K562 (cell line): ENCODE measurements at regions not wholly inside any gene's neighbourhood (a gene's known extent, or its start where the extent isn't known, plus 50 kb on each side); places are given as distances from the start of the nearest gene placed in this dataset.

Experiments used
- ATAC-seq: fragments of 200-7000 bp; cut with Tn5 transposase; 3 replicates; pipeline ENCODE4 v1.9.1; 2020; ENCODE audit warnings: moderate library complexity
- BruUV-seq: library from RNA; stranded (reverse); fragments of 400-500 nt; replicated peaks from 2 replicates; lab custom pipeline; 2021; lab: Mats Ljungman, UMichigan
- CTCF ChIA-PET: fragments of 300-600 bp; formaldehyde crosslinking; extraction: SDS; loops from one replicate; lab custom pipeline; 2021; ENCODE audit warnings: low intra/inter-chr PET ratio; lab: Yijun Ruan, JAX
- POLR2A ChIA-PET: fragments of 300-600, 350-650 bp; sonication (Branson Sonifier 250); formaldehyde crosslinking; extraction: SDS; loops from one replicate; lab custom pipeline; 2021; ENCODE audit warnings: antibody characterized with exemption, inconsistent platforms; lab: Yijun Ruan, JAX
- DNase-seq, 4 experiments: peaks; one replicate each; pipeline versions ENCODE4 v3.0.0 to v3.0.0-alpha.2; 2011 to 2018; ENCODE audit warnings: low spot score in 3 of 4, mixed read lengths in 3 of 4; ENCODE audit errors: extremely low read depth in 1 of 4
- FAIRE-seq: peaks from 2 replicates; lab custom pipeline; 2011; peaks lifted over from hg19 to GRCh38; lab: Jason Lieb, UNC
- H2AFZ ChIP-seq: 2 replicates; pipeline ENCODE4 v1.6.0; 2011; ENCODE audit warnings: low read depth, low read length, control low read depth, inconsistent platforms
- H3K27ac ChIP-seq: fragments of 200-600 bp; 3 replicates; pipeline ENCODE4 v1.8.0; 2011; ENCODE audit warnings: low read depth, mild to moderate bottlenecking, control low read depth, inconsistent platforms, low read length, moderate library complexity, mixed read lengths; ENCODE audit errors: extremely low read depth
- H3K27me3 ChIP-seq, 2 experiments: fragments of 300-600 bp in 1 of 2; 2 replicates in 1 of 2; 3 replicates in 1 of 2; pipeline versions ENCODE4 v1.6.0 to v1.8.0; 2011; ENCODE audit warnings: inconsistent platforms in 2 of 2, low read length in 2 of 2, mild to moderate bottlenecking in 1 of 2, mixed read lengths in 1 of 2, moderate library complexity in 1 of 2; ENCODE audit not compliant: control insufficient read depth in 2 of 2, insufficient read depth in 2 of 2
- H3K36me3 ChIP-seq: fragments of 300-600 bp; 3 replicates; pipeline ENCODE4 v1.8.0; 2011; ENCODE audit warnings: mild to moderate bottlenecking, low read length, inconsistent platforms; ENCODE audit not compliant: control insufficient read depth, insufficient read depth
- H3K4me1 ChIP-seq, 2 experiments: fragments of 200-600 bp in 1 of 2; replicated peaks in 1 of 2; 2 replicates in 1 of 2; 3 replicates in 1 of 2; pipeline versions ENCODE4 v1.5.1 to v1.8.0; 2011; ENCODE audit warnings: inconsistent platforms in 2 of 2, low read length in 2 of 2, mild to moderate bottlenecking in 1 of 2, mixed read lengths in 1 of 2, moderate library complexity in 1 of 2; ENCODE audit not compliant: control insufficient read depth in 2 of 2, insufficient read depth in 2 of 2
- H3K4me2 ChIP-seq: 2 replicates; pipeline ENCODE4 v1.6.1; 2011; ENCODE audit warnings: low read length, control low read depth, inconsistent platforms, mixed read lengths; ENCODE audit not compliant: insufficient read depth
- H3K4me3 ChIP-seq: fragments of 200-600 bp; sonication (generic), shearing (Covaris generic); 2 replicates; pipeline ENCODE4 v1.5.1; 2016; ENCODE audit warnings: control low read depth, inconsistent platforms
- H3K79me2 ChIP-seq: fragments of 200-600 bp; 3 replicates; pipeline ENCODE4 v1.8.0; 2011; ENCODE audit warnings: low read length, inconsistent platforms; ENCODE audit not compliant: control insufficient read depth, insufficient read depth
- H3K9ac ChIP-seq, 2 experiments: 2 replicates each; pipeline versions ENCODE4 v1.6.0 to v1.6.1; 2011; ENCODE audit warnings: low read depth in 2 of 2, low read length in 2 of 2, control low read depth in 1 of 2, inconsistent platforms in 1 of 2, mild to moderate bottlenecking in 1 of 2, mixed read lengths in 1 of 2; ENCODE audit not compliant: insufficient read depth in 1 of 2
- H3K9me1 ChIP-seq: one replicate; pipeline ENCODE4 v1.6.0; 2011; ENCODE audit warnings: inconsistent platforms, mild to moderate bottlenecking, low read length, moderate library complexity; ENCODE audit not compliant: control insufficient read depth, insufficient read depth
- H3K9me3 ChIP-seq: replicated peaks from 2 replicates; pipeline ENCODE4 v1.5.1; 2011; ENCODE audit warnings: low read depth, low read length, inconsistent platforms; ENCODE audit not compliant: control insufficient read depth, insufficient read depth
- H4K20me1 ChIP-seq: replicated peaks from 2 replicates; pipeline ENCODE4 v1.6.1; 2011; ENCODE audit warnings: low read length, inconsistent platforms, mixed read lengths; ENCODE audit not compliant: control insufficient read depth, insufficient read depth
- LCOR ChIP-seq: sonication (generic); formaldehyde crosslinking; IDR thresholded peaks from 2 replicates; pipeline ENCODE4 v1.8.0; 2022; ENCODE audit warnings: mild to moderate bottlenecking, missing genetic modification reagents
- RAD21 ChIP-seq, 2 experiments: fragments of 250-450 bp in 1 of 2; fragments of 450-650 bp in 1 of 2; sonication (Bioruptor Pico) in 1 of 2; formaldehyde crosslinking in 1 of 2; IDR thresholded peaks in 1 of 2; conservative IDR thresholded peaks in 1 of 2; 2 replicates each; pipeline versions ENCODE4 v1.4.0 to v1.8.0; 2020 to 2022; ENCODE audit warnings: mild to moderate bottlenecking in 2 of 2, moderate library complexity in 1 of 2
- SMC3 ChIP-seq: conservative IDR thresholded peaks from 2 replicates; pipeline ENCODE4 v1.6.1; 2011; ENCODE audit warnings: low read depth, low read length, improper control_type of control experiment; ENCODE audit not compliant: insufficient read depth
- TCF3 ChIP-seq: sonication (generic); formaldehyde crosslinking; IDR thresholded peaks from 2 replicates; pipeline ENCODE4 v1.4.0; 2020; ENCODE audit warnings: mild to moderate bottlenecking, missing genetic modification reagents
- WGBS: fragments of 100-300 bp; shearing (Covaris generic); methylation state at CpG from one replicate; pipeline ENCODE4 v1.1.6; 2016; ENCODE audit warnings: low coverage, mixed read lengths; ENCODE audit not compliant: insufficient coverage; ENCODE audit errors: missing lambda C conversion rate; 5-methylcytosine and 5-hydroxymethylcytosine counted together
- in situ Hi-C: fragments of 300-500 bp; cut with MboI; formaldehyde crosslinking; loops from 4 replicates; pipeline ENCODE4 v1.15.0; 2018; ENCODE audit warnings: inconsistent platforms, mixed read lengths
- intact Hi-C: fragments of 100-400 bp; cut with micrococcal nuclease; formaldehyde crosslinking; loops from 2 replicates; pipeline ENCODE4 v1.14.2; 2022
- TF ChIP-seq, protein P1 (sequence below): fragments of 250-450 bp; sonication (Bioruptor Pico); IDR thresholded peaks from 2 replicates; pipeline ENCODE4 v1.9.0; 2021; ENCODE audit warnings: mild to moderate bottlenecking
- TF ChIP-seq, protein P2 (sequence below): fragments of 450-650 bp; formaldehyde crosslinking; IDR thresholded peaks from 2 replicates; pipeline ENCODE4 v1.4.0; 2020; ENCODE audit warnings: mild to moderate bottlenecking, moderate library complexity
- TF ChIP-seq, protein P3 (sequence below), 2 experiments: fragments of 450-650 bp; formaldehyde crosslinking in 1 of 2; IDR thresholded peaks; 2 replicates each; pipeline versions ENCODE4 v1.4.0 to v1.6.1; 2014 to 2020; ENCODE audit warnings: mild to moderate bottlenecking in 2 of 2, borderline replicate concordance in 1 of 2, low read depth in 1 of 2
- TF ChIP-seq, protein P4 (sequence below), 3 experiments: IDR thresholded peaks in 2 of 3; conservative IDR thresholded peaks in 1 of 3; 2 replicates each; pipeline ENCODE4 v1.5.1; 2011 to 2012; ENCODE audit warnings: low read length in 3 of 3, mild to moderate bottlenecking in 3 of 3, control low read depth in 2 of 3, improper control_type of control experiment in 1 of 3, inconsistent platforms in 1 of 3, low read depth in 1 of 3, mixed read lengths in 1 of 3, moderate library complexity in 1 of 3; ENCODE audit not compliant: insufficient read depth in 2 of 3

DNA sequence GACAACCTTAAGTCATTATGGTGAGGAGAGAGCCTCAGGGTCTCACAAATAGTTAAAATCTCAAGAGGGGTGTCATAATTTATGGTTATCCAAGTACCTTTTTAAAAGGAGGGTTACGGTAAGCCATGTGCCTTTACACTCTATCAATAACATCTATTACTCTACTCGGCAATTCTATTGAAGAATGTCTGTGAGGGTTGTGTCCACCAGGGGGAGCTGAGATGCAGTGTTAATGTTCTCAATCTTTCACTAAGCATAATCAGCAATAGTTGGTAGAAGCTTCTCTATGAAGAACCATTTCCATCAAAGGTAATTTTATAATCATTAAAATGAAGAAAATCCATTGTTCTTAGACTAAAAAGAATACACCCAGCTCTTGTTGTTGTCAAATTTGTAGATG lies 457.4 kb downstream of the CENPC start:
- in situ Hi-C loops (no loop called here), intact Hi-C loops (loop anchor here (1.0 to 5.0 kb wide), 3 partner anchors 199 to 304 kb away; no protein-coding TSS in a partner anchor)
- H3K36me3 ChIP-seq: no peaks in the 10 kb centered on the region
- BruUV-seq: no TSS peak
- H3K4me3 ChIP-seq: no peak overlapping the region
- CTCF ChIA-PET: interaction anchor here (1.4 kb wide), 1 partner anchor 239 kb away, joined by 4 read pairs; no protein-coding TSS in a partner anchor
- ATAC-seq (peak; percentile 50; the same call in 2 of the 3 replicates), DNase-seq (peak; percentile 11 to 57 (median 36)), FAIRE-seq (peak; percentile 52)
- POLR2A ChIA-PET: interaction anchor here (1.0 kb wide), 1 partner anchor 11 kb away, joined by 3 read pairs; no protein-coding TSS in a partner anchor
- no peaks in the 10 kb centered on the region for H3K9me1 ChIP-seq
- no peaks in the 10 kb centered on the region for H3K27me3 ChIP-seq
- no peaks in the 10 kb centered on the region for H3K4me1 ChIP-seq
- no peak overlapping the region for H3K9ac ChIP-seq
- TF ChIP-seq, protein P1, sequence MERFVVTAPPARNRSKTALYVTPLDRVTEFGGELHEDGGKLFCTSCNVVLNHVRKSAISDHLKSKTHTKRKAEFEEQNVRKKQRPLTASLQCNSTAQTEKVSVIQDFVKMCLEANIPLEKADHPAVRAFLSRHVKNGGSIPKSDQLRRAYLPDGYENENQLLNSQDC (CRISPR knock-in tag): no peak
- TF ChIP-seq RAD21 (CRISPR knock-in tag; conservative IDR thresholded peaks at IDR 0.05 in 1 of 2, IDR thresholded peaks at IDR 0.05 in 1 of 2): peak; percentile 67
- TF ChIP-seq, protein P2, sequence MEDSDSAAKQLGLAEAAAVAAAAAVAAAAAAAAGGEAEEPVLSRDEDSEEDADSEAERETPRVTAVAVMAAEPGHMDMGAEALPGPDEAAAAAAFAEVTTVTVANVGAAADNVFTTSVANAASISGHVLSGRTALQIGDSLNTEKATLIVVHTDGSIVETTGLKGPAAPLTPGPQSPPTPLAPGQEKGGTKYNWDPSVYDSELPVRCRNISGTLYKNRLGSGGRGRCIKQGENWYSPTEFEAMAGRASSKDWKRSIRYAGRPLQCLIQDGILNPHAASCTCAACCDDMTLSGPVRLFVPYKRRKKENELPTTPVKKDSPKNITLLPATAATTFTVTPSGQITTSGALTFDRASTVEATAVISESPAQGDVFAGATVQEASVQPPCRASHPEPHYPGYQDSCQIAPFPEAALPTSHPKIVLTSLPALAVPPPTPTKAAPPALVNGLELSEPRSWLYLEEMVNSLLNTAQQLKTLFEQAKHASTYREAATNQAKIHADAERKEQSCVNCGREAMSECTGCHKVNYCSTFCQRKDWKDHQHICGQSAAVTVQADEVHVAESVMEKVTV (CRISPR knock-in tag): 0 out of 2 replicates have a peak, but pooled peaks have one; percentile 23
- peak; percentile 54 for TF ChIP-seq SMC3
- TF ChIP-seq, protein P3, sequence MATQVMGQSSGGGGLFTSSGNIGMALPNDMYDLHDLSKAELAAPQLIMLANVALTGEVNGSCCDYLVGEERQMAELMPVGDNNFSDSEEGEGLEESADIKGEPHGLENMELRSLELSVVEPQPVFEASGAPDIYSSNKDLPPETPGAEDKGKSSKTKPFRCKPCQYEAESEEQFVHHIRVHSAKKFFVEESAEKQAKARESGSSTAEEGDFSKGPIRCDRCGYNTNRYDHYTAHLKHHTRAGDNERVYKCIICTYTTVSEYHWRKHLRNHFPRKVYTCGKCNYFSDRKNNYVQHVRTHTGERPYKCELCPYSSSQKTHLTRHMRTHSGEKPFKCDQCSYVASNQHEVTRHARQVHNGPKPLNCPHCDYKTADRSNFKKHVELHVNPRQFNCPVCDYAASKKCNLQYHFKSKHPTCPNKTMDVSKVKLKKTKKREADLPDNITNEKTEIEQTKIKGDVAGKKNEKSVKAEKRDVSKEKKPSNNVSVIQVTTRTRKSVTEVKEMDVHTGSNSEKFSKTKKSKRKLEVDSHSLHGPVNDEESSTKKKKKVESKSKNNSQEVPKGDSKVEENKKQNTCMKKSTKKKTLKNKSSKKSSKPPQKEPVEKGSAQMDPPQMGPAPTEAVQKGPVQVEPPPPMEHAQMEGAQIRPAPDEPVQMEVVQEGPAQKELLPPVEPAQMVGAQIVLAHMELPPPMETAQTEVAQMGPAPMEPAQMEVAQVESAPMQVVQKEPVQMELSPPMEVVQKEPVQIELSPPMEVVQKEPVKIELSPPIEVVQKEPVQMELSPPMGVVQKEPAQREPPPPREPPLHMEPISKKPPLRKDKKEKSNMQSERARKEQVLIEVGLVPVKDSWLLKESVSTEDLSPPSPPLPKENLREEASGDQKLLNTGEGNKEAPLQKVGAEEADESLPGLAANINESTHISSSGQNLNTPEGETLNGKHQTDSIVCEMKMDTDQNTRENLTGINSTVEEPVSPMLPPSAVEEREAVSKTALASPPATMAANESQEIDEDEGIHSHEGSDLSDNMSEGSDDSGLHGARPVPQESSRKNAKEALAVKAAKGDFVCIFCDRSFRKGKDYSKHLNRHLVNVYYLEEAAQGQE (IDR thresholded peaks at IDR 0.05; ENCODE audit: borderline replicate concordance): peak; percentile 63; the same call in 1 of the 2 replicates
- TF ChIP-seq, protein P3 (CRISPR knock-in tag; IDR thresholded peaks at IDR 0.05; ENCODE audit: low read depth): no peak
- no peak for TF ChIP-seq TCF3
- TF ChIP-seq LCOR: no peak
- TF ChIP-seq, protein P4, sequence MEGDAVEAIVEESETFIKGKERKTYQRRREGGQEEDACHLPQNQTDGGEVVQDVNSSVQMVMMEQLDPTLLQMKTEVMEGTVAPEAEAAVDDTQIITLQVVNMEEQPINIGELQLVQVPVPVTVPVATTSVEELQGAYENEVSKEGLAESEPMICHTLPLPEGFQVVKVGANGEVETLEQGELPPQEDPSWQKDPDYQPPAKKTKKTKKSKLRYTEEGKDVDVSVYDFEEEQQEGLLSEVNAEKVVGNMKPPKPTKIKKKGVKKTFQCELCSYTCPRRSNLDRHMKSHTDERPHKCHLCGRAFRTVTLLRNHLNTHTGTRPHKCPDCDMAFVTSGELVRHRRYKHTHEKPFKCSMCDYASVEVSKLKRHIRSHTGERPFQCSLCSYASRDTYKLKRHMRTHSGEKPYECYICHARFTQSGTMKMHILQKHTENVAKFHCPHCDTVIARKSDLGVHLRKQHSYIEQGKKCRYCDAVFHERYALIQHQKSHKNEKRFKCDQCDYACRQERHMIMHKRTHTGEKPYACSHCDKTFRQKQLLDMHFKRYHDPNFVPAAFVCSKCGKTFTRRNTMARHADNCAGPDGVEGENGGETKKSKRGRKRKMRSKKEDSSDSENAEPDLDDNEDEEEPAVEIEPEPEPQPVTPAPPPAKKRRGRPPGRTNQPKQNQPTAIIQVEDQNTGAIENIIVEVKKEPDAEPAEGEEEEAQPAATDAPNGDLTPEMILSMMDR (IDR thresholded peaks at IDR 0.05 in 2 of 3, conservative IDR thresholded peaks at IDR 0.05 in 1 of 3; ENCODE audit: insufficient read depth in 2 of 3, low read depth in 1 of 3, low read length in 3 of 3): peak; percentile 34 to 57 (median 56); a peak in 5 of 6 replicates
- H3K9me3 ChIP-seq: no peaks in the 10 kb centered on the region
- 4% methylated on average over 2 of the region's 2 CpGs for WGBS
- H3K27ac ChIP-seq: no peak overlapping the region
- H4K20me1 ChIP-seq: no peaks in the 10 kb centered on the region
- no peak overlapping the region for H2AFZ ChIP-seq
- H3K79me2 ChIP-seq: no peaks in the 10 kb centered on the region
- no peak overlapping the region for H3K4me2 ChIP-seq
